GM12878 (cell line): ENCODE measurements at regions not wholly inside any gene's neighbourhood (a gene's known extent, or its start where the extent isn't known, plus 50 kb on each side); places are given as distances from the start of the nearest gene placed in this dataset.

Experiments used
- ATAC-seq: fragments of 200-7000 bp; cut with Tn5 transposase; 3 replicates; pipeline ENCODE4 v1.9.1; 2020; ENCODE audit warnings: mild to moderate bottlenecking, moderate library complexity
- BruUV-seq: library from RNA; stranded (reverse); fragments of 400-500 nt; replicated peaks from 2 replicates; lab custom pipeline; 2021; lab: Mats Ljungman, UMichigan
- CTCF ChIA-PET: fragments of 300-600 bp; sonication (Branson Sonifier 250); formaldehyde crosslinking; extraction: SDS; loops from one replicate; lab custom pipeline; 2021; ENCODE audit warnings: inconsistent platforms; lab: Yijun Ruan, JAX
- POLR2A ChIA-PET: fragments of 350-600 bp; formaldehyde crosslinking; extraction: SDS; loops from one replicate; lab custom pipeline; 2021; ENCODE audit warnings: inconsistent platforms; lab: Charles Lee
- RAD21 ChIA-PET: fragments of 300-600 bp; sonication (Branson Sonifier 250); formaldehyde crosslinking; loops from one replicate; lab custom pipeline; 2023; ENCODE audit warnings: antibody characterized with exemption; ENCODE audit not compliant: unreplicated experiment; lab: Charles Lee
- SMC1A ChIA-PET: fragments of 300-600 bp; sonication (Branson Sonifier 250); formaldehyde crosslinking; loops from one replicate; lab custom pipeline; 2023; ENCODE audit not compliant: unreplicated experiment, uncharacterized antibody; lab: Charles Lee
- DNase-seq: peaks from one replicate; pipeline ENCODE4 v3.0.0-alpha.2; 2011; ENCODE audit warnings: low read depth, low spot score
- FAIRE-seq: peaks from 3 replicates; lab custom pipeline; 2011; peaks lifted over from hg19 to GRCh38; lab: Jason Lieb, UNC
- H2AFZ ChIP-seq: 2 replicates; pipeline ENCODE4 v1.6.0; 2011; ENCODE audit warnings: low read depth, low read length, control low read depth; ENCODE audit not compliant: control insufficient read depth
- H3K27ac ChIP-seq: 2 replicates; pipeline ENCODE4 v1.5.1; 2011; ENCODE audit warnings: control low read depth; ENCODE audit not compliant: control insufficient read depth, insufficient read depth
- H3K27me3 ChIP-seq, 2 experiments: replicated peaks in 1 of 2; 2 replicates each; pipeline versions ENCODE4 v1.6.0 to v1.6.1; 2011; ENCODE audit warnings: low read length in 1 of 2; ENCODE audit not compliant: control insufficient read depth in 2 of 2, insufficient read depth in 2 of 2
- H3K36me3 ChIP-seq, 2 experiments: 2 replicates each; pipeline ENCODE4 v1.5.1; 2011; ENCODE audit warnings: low read length in 1 of 2; ENCODE audit not compliant: control insufficient read depth in 2 of 2, insufficient read depth in 2 of 2
- H3K4me1 ChIP-seq: 2 replicates; pipeline ENCODE4 v1.6.1; 2011; ENCODE audit warnings: mild to moderate bottlenecking, low read length, moderate library complexity, mixed read lengths; ENCODE audit not compliant: control insufficient read depth, insufficient read depth
- H3K4me2 ChIP-seq: 2 replicates; pipeline ENCODE4 v1.6.0; 2011; ENCODE audit warnings: control low read depth; ENCODE audit not compliant: control insufficient read depth, insufficient read depth
- H3K4me3 ChIP-seq: fragments of 200-600 bp; sonication (generic); 2 replicates; pipeline ENCODE4 v1.5.1; 2016
- H3K79me2 ChIP-seq: 2 replicates; pipeline ENCODE4 v1.6.0; 2011; ENCODE audit warnings: low read length; ENCODE audit not compliant: control insufficient read depth, insufficient read depth
- H3K9ac ChIP-seq: 2 replicates; pipeline ENCODE4 v1.8.0; 2011; ENCODE audit warnings: low read length, control low read depth, mixed read lengths; ENCODE audit not compliant: control insufficient read depth, insufficient read depth
- H3K9me3 ChIP-seq: replicated peaks from 3 replicates; pipeline ENCODE4 v1.5.1; 2011; ENCODE audit warnings: mild to moderate bottlenecking, low read length; ENCODE audit not compliant: control insufficient read depth, insufficient read depth
- H4K20me1 ChIP-seq: 2 replicates; pipeline ENCODE4 v1.6.0; 2011; ENCODE audit not compliant: control insufficient read depth, insufficient read depth
- BACH1 ChIP-seq: fragments of 450-650 bp; IDR thresholded peaks from 2 replicates; pipeline ENCODE4 v1.6.1; 2017; ENCODE audit warnings: mild to moderate bottlenecking, borderline replicate concordance
- BRCA1 ChIP-seq: IDR thresholded peaks from 2 replicates; pipeline ENCODE4 v1.6.1; 2011; ENCODE audit warnings: low read depth, low read length, improper control_type of control experiment
- CBX5 ChIP-seq: sonication (generic); IDR thresholded peaks from 2 replicates; pipeline ENCODE4 v1.6.1; 2016; ENCODE audit warnings: low read depth, moderate library complexity, mild to moderate bottlenecking, inconsistent platforms
- MYB ChIP-seq: fragments of 150-350 bp; IDR thresholded peaks from 2 replicates; pipeline ENCODE4 v1.6.1; 2014; ENCODE audit warnings: mild to moderate bottlenecking, low read depth, low read length, borderline replicate concordance
- SMAD5 ChIP-seq: IDR thresholded peaks from 2 replicates; pipeline ENCODE4 v1.6.1; 2016; ENCODE audit warnings: antibody characterized with exemption, low read depth
- STAT3 ChIP-seq: IDR thresholded peaks from 2 replicates; pipeline ENCODE4 v1.6.1; 2011; ENCODE audit warnings: low read depth, low read length, improper control_type of control experiment
- WGBS: methylation state at CpG from one replicate; pipeline ENCODE4 v1.1.6; 2016; ENCODE audit warnings: low lambda C conversion rate; ENCODE audit not compliant: insufficient replicate concordance, insufficient coverage; ENCODE audit errors: missing lambda C conversion rate; 5-methylcytosine and 5-hydroxymethylcytosine counted together
- in situ Hi-C: fragments of 300-500 bp; cut with MboI; formaldehyde crosslinking; loops from 9 replicates; pipeline ENCODE4 v1.14.3; 2018; ENCODE audit warnings: mixed read lengths
- intact Hi-C: fragments of 100-400 bp; cut with micrococcal nuclease; formaldehyde crosslinking; loops from one replicate; pipeline ENCODE4 v1.14.2; 2022; ENCODE audit not compliant: unreplicated experiment
- TF ChIP-seq, protein P1 (sequence below): fragments of 450-650 bp; IDR thresholded peaks from 2 replicates; pipeline ENCODE4 v1.6.1; 2017; ENCODE audit warnings: mild to moderate bottlenecking, moderate library complexity
- TF ChIP-seq, protein P2 (sequence below): fragments of 450-650 bp; IDR thresholded peaks from 2 replicates; pipeline ENCODE4 v1.6.1; 2014; ENCODE audit warnings: mild to moderate bottlenecking
- TF ChIP-seq, protein P3 (sequence below): IDR thresholded peaks from 2 replicates; pipeline ENCODE4 v1.6.1; 2012; ENCODE audit warnings: low read depth, low read length, improper control_type of control experiment

DNA sequence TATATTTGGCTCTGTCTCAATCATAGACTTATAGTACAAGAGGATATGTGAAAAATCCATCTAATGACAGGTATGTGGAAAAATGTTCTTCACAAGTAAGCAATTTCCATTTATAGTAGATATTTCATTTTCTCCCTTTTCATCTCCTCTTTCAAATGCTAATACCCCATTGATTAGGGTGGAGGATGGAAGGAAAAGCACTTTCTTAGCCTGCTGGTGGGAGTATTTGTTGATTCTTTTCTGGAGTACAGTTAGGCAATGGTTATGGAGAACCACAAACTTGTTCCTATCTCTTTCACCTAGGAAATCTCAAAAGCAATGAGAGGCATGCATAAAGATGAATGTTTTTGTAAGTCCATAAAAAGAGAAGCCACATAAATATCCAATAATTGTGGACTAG is 108.0 kb upstream of the CREB5 start (continued):
- TF ChIP-seq, protein P1, sequence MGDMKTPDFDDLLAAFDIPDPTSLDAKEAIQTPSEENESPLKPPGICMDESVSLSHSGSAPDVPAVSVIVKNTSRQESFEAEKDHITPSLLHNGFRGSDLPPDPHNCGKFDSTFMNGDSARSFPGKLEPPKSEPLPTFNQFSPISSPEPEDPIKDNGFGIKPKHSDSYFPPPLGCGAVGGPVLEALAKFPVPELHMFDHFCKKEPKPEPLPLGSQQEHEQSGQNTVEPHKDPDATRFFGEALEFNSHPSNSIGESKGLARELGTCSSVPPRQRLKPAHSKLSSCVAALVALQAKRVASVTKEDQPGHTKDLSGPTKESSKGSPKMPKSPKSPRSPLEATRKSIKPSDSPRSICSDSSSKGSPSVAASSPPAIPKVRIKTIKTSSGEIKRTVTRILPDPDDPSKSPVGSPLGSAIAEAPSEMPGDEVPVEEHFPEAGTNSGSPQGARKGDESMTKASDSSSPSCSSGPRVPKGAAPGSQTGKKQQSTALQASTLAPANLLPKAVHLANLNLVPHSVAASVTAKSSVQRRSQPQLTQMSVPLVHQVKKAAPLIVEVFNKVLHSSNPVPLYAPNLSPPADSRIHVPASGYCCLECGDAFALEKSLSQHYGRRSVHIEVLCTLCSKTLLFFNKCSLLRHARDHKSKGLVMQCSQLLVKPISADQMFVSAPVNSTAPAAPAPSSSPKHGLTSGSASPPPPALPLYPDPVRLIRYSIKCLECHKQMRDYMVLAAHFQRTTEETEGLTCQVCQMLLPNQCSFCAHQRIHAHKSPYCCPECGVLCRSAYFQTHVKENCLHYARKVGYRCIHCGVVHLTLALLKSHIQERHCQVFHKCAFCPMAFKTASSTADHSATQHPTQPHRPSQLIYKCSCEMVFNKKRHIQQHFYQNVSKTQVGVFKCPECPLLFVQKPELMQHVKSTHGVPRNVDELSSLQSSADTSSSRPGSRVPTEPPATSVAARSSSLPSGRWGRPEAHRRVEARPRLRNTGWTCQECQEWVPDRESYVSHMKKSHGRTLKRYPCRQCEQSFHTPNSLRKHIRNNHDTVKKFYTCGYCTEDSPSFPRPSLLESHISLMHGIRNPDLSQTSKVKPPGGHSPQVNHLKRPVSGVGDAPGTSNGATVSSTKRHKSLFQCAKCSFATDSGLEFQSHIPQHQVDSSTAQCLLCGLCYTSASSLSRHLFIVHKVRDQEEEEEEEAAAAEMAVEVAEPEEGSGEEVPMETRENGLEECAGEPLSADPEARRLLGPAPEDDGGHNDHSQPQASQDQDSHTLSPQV, result no peak
- TF ChIP-seq, protein P2, sequence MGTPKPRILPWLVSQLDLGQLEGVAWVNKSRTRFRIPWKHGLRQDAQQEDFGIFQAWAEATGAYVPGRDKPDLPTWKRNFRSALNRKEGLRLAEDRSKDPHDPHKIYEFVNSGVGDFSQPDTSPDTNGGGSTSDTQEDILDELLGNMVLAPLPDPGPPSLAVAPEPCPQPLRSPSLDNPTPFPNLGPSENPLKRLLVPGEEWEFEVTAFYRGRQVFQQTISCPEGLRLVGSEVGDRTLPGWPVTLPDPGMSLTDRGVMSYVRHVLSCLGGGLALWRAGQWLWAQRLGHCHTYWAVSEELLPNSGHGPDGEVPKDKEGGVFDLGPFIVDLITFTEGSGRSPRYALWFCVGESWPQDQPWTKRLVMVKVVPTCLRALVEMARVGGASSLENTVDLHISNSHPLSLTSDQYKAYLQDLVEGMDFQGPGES, result no peak

DNA sequence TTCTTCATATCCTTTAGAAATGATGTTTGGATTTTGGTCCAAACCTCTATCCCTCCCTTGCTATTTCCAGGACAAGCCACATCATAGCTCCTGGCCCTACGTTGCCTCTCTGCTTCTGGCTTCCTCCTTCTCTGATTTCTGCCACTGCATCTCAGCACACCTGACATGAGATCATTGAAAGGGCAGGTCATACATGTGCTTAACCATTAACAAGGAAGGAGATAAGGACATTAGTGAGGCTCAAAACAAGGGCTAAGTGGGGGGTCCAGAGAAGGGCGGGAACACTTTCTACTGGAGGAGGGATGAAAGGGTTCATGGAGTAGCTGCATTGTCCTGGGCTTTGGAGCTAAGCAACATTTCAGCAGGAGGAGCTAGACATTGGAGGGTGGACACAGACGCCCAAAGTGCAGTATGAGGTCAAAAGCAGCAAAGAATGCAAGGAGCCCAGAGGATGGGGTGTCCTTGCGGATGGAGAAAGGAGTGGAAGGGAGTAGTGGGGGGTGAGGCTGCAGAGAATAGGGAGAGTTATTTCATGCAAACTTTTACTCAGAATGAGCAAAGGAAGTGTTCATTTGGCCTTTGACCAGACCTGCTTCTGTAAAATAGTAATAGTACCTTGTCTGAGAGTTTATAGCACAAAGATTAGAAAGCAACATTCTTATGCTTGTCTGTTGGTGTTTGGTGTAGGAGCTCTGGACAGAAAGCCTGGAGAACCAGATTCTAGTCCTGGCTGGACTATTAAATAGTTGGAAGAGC is 102.4 kb upstream of the CREB5 start:
- H3K36me3 ChIP-seq, result no peaks in the 10 kb centered on the region
- H3K4me3 ChIP-seq, result no peak overlapping the region
- ChIA-PET POLR2A (no interaction called here), RAD21 (no interaction called here), CTCF (interaction anchor here (0.6 to 1.4 kb wide), 3 partner anchors 12 to 543 kb away, joined by 3 read pairs; no protein-coding TSS in a partner anchor), SMC1A (interaction anchor here (1.2 kb wide), 1 partner anchor 552 kb away, joined by 4 read pairs; no protein-coding TSS in a partner anchor)
- H3K4me2 ChIP-seq, result no peak overlapping the region
- ATAC-seq, result no peak
- TF ChIP-seq BACH1 (no peak), CBX5 (no peak), STAT3 (no peak), MYB (no peak), SMAD5 (no peak), BRCA1 (no peak)
- TF ChIP-seq, protein P3, sequence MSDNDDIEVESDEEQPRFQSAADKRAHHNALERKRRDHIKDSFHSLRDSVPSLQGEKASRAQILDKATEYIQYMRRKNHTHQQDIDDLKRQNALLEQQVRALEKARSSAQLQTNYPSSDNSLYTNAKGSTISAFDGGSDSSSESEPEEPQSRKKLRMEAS, result no peak
- H3K9me3 ChIP-seq, result no peaks in the 10 kb centered on the region
- intact Hi-C loops, result no loop called here
- no peaks in the 10 kb centered on the region for H3K4me1 ChIP-seq
- in situ Hi-C loops, result no loop called here
- H3K27me3 ChIP-seq, result peaks cover 0 to 3% of the 10 kb centered on the region in 2 experiments; a peak in 2 of 4 replicates
- no peak overlapping the region for H2AFZ ChIP-seq
- H4K20me1 ChIP-seq, result no peaks in the 10 kb centered on the region
- H3K27ac ChIP-seq, result no peak overlapping the region
- no peak for FAIRE-seq
- no TSS peak for BruUV-seq
- no peak for DNase-seq
- no peaks in the 10 kb centered on the region for H3K79me2 ChIP-seq
- H3K9ac ChIP-seq, result no peak overlapping the region
- WGBS, result 34% methylated on average over 4 of the region's 4 CpGs
